CD4-positive, alpha-beta T cell treated with Interleukin-10 for 1 hour (primary cell): ENCODE measurements at regions not wholly inside any gene's neighbourhood (a gene's known extent, or its start where the extent isn't known, plus 50 kb on each side); places are given as distances from the start of the nearest gene placed in this dataset.

Experiments used
- DNase-seq: peaks from one replicate; pipeline ENCODE4 v3.0.0-alpha.2; 2020

GRCh38 chr3:66592927-66593625 lies 92.3 kb upstream of the LRIG1 start:
- DNase-seq: no peak

- DNase-seq: no peak
Observed at GRCh38 chr3:66593978-66594377, 93.2 kb upstream of the LRIG1 start.

- no peak for DNase-seq
Observed at GRCh38 chr3:66597308-66597863, 96.6 kb upstream of the LRIG1 start.

GRCh38 chr3:66598168-66598567 lies 97.3 kb upstream of the LRIG1 start:
- DNase-seq: no peak

GRCh38 chr3:66602237-66602636 lies 101.4 kb upstream of the LRIG1 start:
- DNase-seq: no peak

GRCh38 chr3:66602691-66603090 lies 101.9 kb upstream of the LRIG1 start:
- no peak for DNase-seq

- no peak for DNase-seq
Observed at GRCh38 chr3:66603151-66603611, 102.4 kb upstream of the LRIG1 start.

GRCh38 chr3:66604481-66604880 lies 103.7 kb upstream of the LRIG1 start:
- DNase-seq: no peak

GRCh38 chr3:66606126-66606525 lies 105.3 kb upstream of the LRIG1 start:
- DNase-seq: no peak

- no peak for DNase-seq
Observed at GRCh38 chr3:66606868-66607267, 106.0 kb upstream of the LRIG1 start.

GRCh38 chr3:66609660-66610561 lies 109.1 kb upstream of the LRIG1 start:
- DNase-seq: no peak

- DNase-seq: no peak
Observed at GRCh38 chr3:66610562-66610909, 109.7 kb upstream of the LRIG1 start.

GRCh38 chr3:66615643-66616301 lies 115.0 kb upstream of the LRIG1 start:
- DNase-seq: no peak

GRCh38 chr3:66617351-66617750 lies 116.5 kb upstream of the LRIG1 start:
- DNase-seq: no peak

GRCh38 chr3:66618066-66618465 lies 117.2 kb upstream of the LRIG1 start:
- DNase-seq: no peak

- DNase-seq: no peak
Observed at GRCh38 chr3:66620296-66620695, 119.5 kb upstream of the LRIG1 start.

GRCh38 chr3:66622756-66623457 lies 122.1 kb upstream of the LRIG1 start:
- no peak for DNase-seq

GRCh38 chr3:66625505-66626216 lies 124.8 kb upstream of the LRIG1 start:
- no peak for DNase-seq

GRCh38 chr3:66629150-66629981 lies 128.5 kb upstream of the LRIG1 start:
- DNase-seq: no peak

- DNase-seq: no peak
Observed at GRCh38 chr3:66629982-66630368, 129.2 kb upstream of the LRIG1 start.
